GM18870 (cell line): ENCODE measurements at regions not wholly inside any gene's neighbourhood (a gene's known extent, or its start where the extent isn't known, plus 50 kb on each side); places are given as distances from the start of the nearest gene placed in this dataset.

Source experiments
- ATAC-seq: cut with Tn5 transposase; IDR thresholded peaks from one replicate; pipeline ENCODE4 v1.9.1; 2021; ENCODE audit warnings: moderate library complexity; ENCODE audit not compliant: unreplicated experiment

- ATAC-seq, result no peak
Measured at GRCh38 chr6:168886964-168887363, 366.7 kb downstream of the THBS2 start.

- no peak for ATAC-seq
Measured at GRCh38 chr6:168885751-168886742, 367.6 kb downstream of the THBS2 start.

GRCh38 chr6:168885196-168885595 is 368.4 kb downstream of the THBS2 start:
- ATAC-seq, result no peak

- no peak for ATAC-seq
Measured at GRCh38 chr6:168884646-168885086, 369.0 kb downstream of the THBS2 start.

- ATAC-seq, result no peak
Measured at GRCh38 chr6:168884050-168884645, 369.5 kb downstream of the THBS2 start.

GRCh38 chr6:168883410-168884049 is 370.1 kb downstream of the THBS2 start:
- ATAC-seq, result no peak

GRCh38 chr6:168880271-168880670 is 373.4 kb downstream of the THBS2 start:
- ATAC-seq, result no peak

- ATAC-seq, result no peak
Measured at GRCh38 chr6:168877821-168878282, 375.8 kb downstream of the THBS2 start.

GRCh38 chr6:168876956-168877355 is 376.7 kb downstream of the THBS2 start:
- no peak for ATAC-seq

GRCh38 chr6:168875811-168876576 is 377.7 kb downstream of the THBS2 start:
- ATAC-seq, result no peak

GRCh38 chr6:168874637-168875036 is 379.0 kb downstream of the THBS2 start:
- no peak for ATAC-seq

- no peak for ATAC-seq
Measured at GRCh38 chr6:168873278-168874190, 380.1 kb downstream of the THBS2 start.

- no peak for ATAC-seq
Measured at GRCh38 chr6:168871642-168872315, 381.9 kb downstream of the THBS2 start.

- ATAC-seq, result no peak
Measured at GRCh38 chr6:168870982-168871381, 382.7 kb downstream of the THBS2 start.

- ATAC-seq, result no peak
Measured at GRCh38 chr6:168867247-168868102, 386.2 kb downstream of the THBS2 start.

GRCh38 chr6:168866534-168866933 is 387.1 kb downstream of the THBS2 start:
- no peak for ATAC-seq

GRCh38 chr6:168865522-168865921 is 388.1 kb downstream of the THBS2 start:
- ATAC-seq, result no peak
